Neural cell (in vitro differentiated cells): ENCODE measurements at regions not wholly inside any gene's neighbourhood (a gene's known extent, or its start where the extent isn't known, plus 50 kb on each side); places are given as distances from the start of the nearest gene placed in this dataset.

Experiments used
- H2AFZ ChIP-seq: fragments of 200-600, 300-800 bp; sonication (generic), shearing (Covaris generic); 2 replicates; pipeline ENCODE4 v1.6.0; 2014; ENCODE audit warnings: low read depth, mild to moderate bottlenecking, antibody characterized with exemption, low read length, moderate library complexity
- H3F3A ChIP-seq: fragments of 200-600 bp; shearing (Covaris generic); 2 replicates; pipeline ENCODE4 v1.6.1; 2016; ENCODE audit warnings: mild to moderate bottlenecking, moderate library complexity, mixed read lengths, antibody characterized with exemption, low read length; ENCODE audit not compliant: insufficient read depth, poor library complexity, severe bottlenecking
- H3K27ac ChIP-seq: fragments of 200-600, 300-800 bp; sonication (generic), shearing (Covaris generic); 2 replicates; pipeline ENCODE4 v1.5.1; 2014; ENCODE audit warnings: mild to moderate bottlenecking, low read length, moderate library complexity
- H3K27me3 ChIP-seq: fragments of 300-800, 200-600 bp; sonication (generic), shearing (Covaris generic); 2 replicates; pipeline ENCODE4 v1.6.0; 2014; ENCODE audit warnings: mild to moderate bottlenecking, low read depth, low read length, moderate library complexity; ENCODE audit not compliant: insufficient read depth
- H3K36me3 ChIP-seq: fragments of 300-800, 200-600 bp; sonication (generic), shearing (Covaris generic); 2 replicates; pipeline ENCODE4 v1.5.1; 2014; ENCODE audit warnings: mild to moderate bottlenecking, antibody characterized with exemption, low read length, moderate library complexity; ENCODE audit not compliant: insufficient read depth
- H3K4me2 ChIP-seq: fragments of 300-800, 200-600 bp; sonication (generic), shearing (Covaris generic); 2 replicates; pipeline ENCODE4 v1.6.0; 2014; ENCODE audit warnings: mild to moderate bottlenecking, low read length
- H3K4me3 ChIP-seq: fragments of 300-800, 200-600 bp; sonication (generic), shearing (Covaris generic); 2 replicates; pipeline ENCODE4 v1.5.1; 2014; ENCODE audit warnings: mild to moderate bottlenecking, low read length, moderate library complexity
- H3K79me2 ChIP-seq: fragments of 200-600 bp; shearing (Covaris generic); replicated peaks from 2 replicates; pipeline ENCODE4 v1.6.0; 2014; ENCODE audit warnings: mild to moderate bottlenecking, low read length, moderate library complexity; ENCODE audit not compliant: insufficient read depth
- H3K9ac ChIP-seq: fragments of 300-800, 200-600 bp; sonication (generic), shearing (Covaris generic); 2 replicates; pipeline ENCODE4 v1.6.1; 2016; ENCODE audit warnings: mild to moderate bottlenecking, low read length, mixed read lengths
- H3K9me2 ChIP-seq: fragments of 200-600 bp; shearing (Covaris generic); 2 replicates; pipeline ENCODE4 v1.6.1; 2016; ENCODE audit warnings: mild to moderate bottlenecking, low read length, mixed read lengths; ENCODE audit not compliant: insufficient read depth
- H3K9me3 ChIP-seq: fragments of 200-600, 300-800 bp; sonication (generic), shearing (Covaris generic); 2 replicates; pipeline ENCODE4 v1.6.1; 2016; ENCODE audit warnings: mild to moderate bottlenecking, mixed run types, low read length, moderate library complexity, mixed read lengths
- H4K20me1 ChIP-seq: fragments of 200-600 bp; shearing (Covaris generic); 2 replicates; pipeline ENCODE4 v1.6.1; 2016; ENCODE audit warnings: mild to moderate bottlenecking, mixed run types; ENCODE audit not compliant: insufficient read depth
- EP300 ChIP-seq: fragments of 450-650 bp; conservative IDR thresholded peaks from 2 replicates; pipeline ENCODE4 v1.6.1; 2014; ENCODE audit warnings: antibody characterized with exemption, mild to moderate bottlenecking, moderate library complexity; ENCODE audit not compliant: poor library complexity, severe bottlenecking
- EZH2 ChIP-seq: fragments of 200-600, 300-800 bp; shearing (Covaris generic), sonication (generic); IDR thresholded peaks from 2 replicates; pipeline ENCODE4 v1.6.1; 2014; ENCODE audit warnings: antibody characterized with exemption, low read length, borderline replicate concordance, mild to moderate bottlenecking; ENCODE audit not compliant: insufficient read depth, poor library complexity, severe bottlenecking
- MXI1 ChIP-seq: fragments of 450-650 bp; conservative IDR thresholded peaks from 2 replicates; pipeline ENCODE4 v1.6.1; 2014; ENCODE audit warnings: antibody characterized with exemption, mild to moderate bottlenecking; ENCODE audit not compliant: poor library complexity, severe bottlenecking
- POLR2AphosphoS5 ChIP-seq: IDR thresholded peaks from 2 replicates; pipeline ENCODE4 v1.6.1; 2012
- REST ChIP-seq: IDR thresholded peaks from 2 replicates; pipeline ENCODE4 v1.6.1; 2012; ENCODE audit warnings: borderline replicate concordance
- SMC3 ChIP-seq: fragments of 450-650 bp; conservative IDR thresholded peaks from 2 replicates; pipeline ENCODE4 v1.6.1; 2014; ENCODE audit warnings: antibody characterized with exemption, mild to moderate bottlenecking, moderate library complexity; ENCODE audit not compliant: poor library complexity
- TAF1 ChIP-seq: IDR thresholded peaks from 2 replicates; pipeline ENCODE4 v1.6.1; 2012; ENCODE audit warnings: low read depth
- TF ChIP-seq, protein P1 (sequence below): fragments of 450-650 bp; IDR thresholded peaks from 2 replicates; pipeline ENCODE4 v1.5.1; 2014; ENCODE audit warnings: antibody characterized with exemption, mild to moderate bottlenecking, moderate library complexity; ENCODE audit not compliant: poor library complexity, severe bottlenecking

DNA sequence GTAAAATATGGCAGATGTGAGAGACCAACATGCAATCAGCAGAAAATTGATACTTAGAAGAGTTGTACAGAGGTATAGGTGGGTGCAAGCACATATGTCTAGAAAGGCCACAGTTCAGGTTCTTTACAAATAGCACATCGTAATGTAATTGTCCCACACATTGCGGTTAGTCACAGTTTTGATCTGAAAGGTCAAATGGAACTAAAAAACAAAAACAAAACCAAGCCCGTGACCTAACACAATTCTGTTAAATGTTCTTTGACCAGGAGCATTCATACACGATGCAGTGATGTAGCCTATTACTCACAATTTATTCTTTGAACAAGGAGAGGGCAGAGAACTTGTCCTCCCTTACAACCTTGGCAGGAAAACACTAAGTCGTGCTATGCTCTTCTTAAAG is 108.9 kb upstream of the MAP4K3 start:
- Histone ChIP-seq H3K4me3 (no peak overlapping the region), H3K27me3 (no peaks in the 10 kb centered on the region), H3K9ac (no peak overlapping the region), H4K20me1 (no peaks in the 10 kb centered on the region), H2AFZ (no peak overlapping the region), H3F3A (no peaks in the 10 kb centered on the region), H3K79me2 (no peaks in the 10 kb centered on the region), H3K36me3 (no peaks in the 10 kb centered on the region), H3K9me3 (no peaks in the 10 kb centered on the region), H3K9me2 (no peaks in the 10 kb centered on the region), H3K27ac (no peak overlapping the region), H3K4me2 (no peak overlapping the region)
- TF ChIP-seq MXI1 (no peak), EP300 (no peak)
- TF ChIP-seq, protein P1, sequence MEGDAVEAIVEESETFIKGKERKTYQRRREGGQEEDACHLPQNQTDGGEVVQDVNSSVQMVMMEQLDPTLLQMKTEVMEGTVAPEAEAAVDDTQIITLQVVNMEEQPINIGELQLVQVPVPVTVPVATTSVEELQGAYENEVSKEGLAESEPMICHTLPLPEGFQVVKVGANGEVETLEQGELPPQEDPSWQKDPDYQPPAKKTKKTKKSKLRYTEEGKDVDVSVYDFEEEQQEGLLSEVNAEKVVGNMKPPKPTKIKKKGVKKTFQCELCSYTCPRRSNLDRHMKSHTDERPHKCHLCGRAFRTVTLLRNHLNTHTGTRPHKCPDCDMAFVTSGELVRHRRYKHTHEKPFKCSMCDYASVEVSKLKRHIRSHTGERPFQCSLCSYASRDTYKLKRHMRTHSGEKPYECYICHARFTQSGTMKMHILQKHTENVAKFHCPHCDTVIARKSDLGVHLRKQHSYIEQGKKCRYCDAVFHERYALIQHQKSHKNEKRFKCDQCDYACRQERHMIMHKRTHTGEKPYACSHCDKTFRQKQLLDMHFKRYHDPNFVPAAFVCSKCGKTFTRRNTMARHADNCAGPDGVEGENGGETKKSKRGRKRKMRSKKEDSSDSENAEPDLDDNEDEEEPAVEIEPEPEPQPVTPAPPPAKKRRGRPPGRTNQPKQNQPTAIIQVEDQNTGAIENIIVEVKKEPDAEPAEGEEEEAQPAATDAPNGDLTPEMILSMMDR, result no peak

DNA sequence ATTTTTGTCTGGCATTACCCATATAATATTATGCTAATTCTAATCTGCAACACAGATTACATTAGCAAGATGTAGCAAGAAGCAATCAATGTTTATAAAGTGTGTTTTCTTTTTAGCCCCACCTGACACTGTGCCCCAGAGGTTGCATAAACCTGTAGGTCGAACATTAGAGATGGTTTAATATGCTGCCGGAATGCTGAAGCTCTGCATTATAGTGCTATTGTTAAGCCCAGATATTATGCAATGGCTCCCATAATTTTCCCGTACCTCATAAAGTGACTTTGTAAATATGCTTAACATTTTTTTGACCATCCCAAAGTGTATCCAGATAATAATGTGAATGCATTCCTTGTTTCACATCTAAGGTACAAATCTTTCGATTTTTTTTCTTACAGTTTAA is 109.3 kb upstream of the MAP4K3 start:
- no peaks in the 10 kb centered on the region for H3K27me3 ChIP-seq
- H4K20me1 ChIP-seq, result no peaks in the 10 kb centered on the region
- no peaks in the 10 kb centered on the region for H3K9me2 ChIP-seq
- no peaks in the 10 kb centered on the region for H3F3A ChIP-seq
- no peak overlapping the region for H3K27ac ChIP-seq
- H3K4me2 ChIP-seq, result no peak overlapping the region
- no peaks in the 10 kb centered on the region for H3K9me3 ChIP-seq
- H3K36me3 ChIP-seq, result no peaks in the 10 kb centered on the region
- TF ChIP-seq EZH2 (no peak), REST (no peak), POLR2AphosphoS5 (no peak), MXI1 (no peak), EP300 (no peak), TAF1 (no peak), SMC3 (no peak)
- TF ChIP-seq, protein P1, result no peak
- no peak overlapping the region for H3K4me3 ChIP-seq
- no peak overlapping the region for H3K9ac ChIP-seq
- H3K79me2 ChIP-seq, result no peaks in the 10 kb centered on the region
- no peak overlapping the region for H2AFZ ChIP-seq
